Stomach (tissue), 4 donors: ENCODE measurements at regions not wholly inside any gene's neighbourhood (a gene's known extent, or its start where the extent isn't known, plus 50 kb on each side); places are given as distances from the start of the nearest gene placed in this dataset.

Source experiments
- CTCF ChIP-seq, 7 experiments: fragments of 450-650 bp in 4 of 7; fragments of 200-600 bp in 3 of 7; sonication (generic) in 3 of 7; IDR thresholded peaks; one replicate each; pipeline ENCODE4 v1.5.1; 2016 to 2019; ENCODE audit warnings: antibody characterized with exemption in 7 of 7, control low read depth in 2 of 7, mild to moderate bottlenecking in 1 of 7
- POLR2AphosphoS5 ChIP-seq, 3 donors: sonication (generic); formaldehyde crosslinking; IDR thresholded peaks; one replicate each; pipeline ENCODE4 v1.6.1; 2016; ENCODE audit warnings: antibody characterized with exemption in 3 of 3

GRCh38 chr4:114366368-114366767 lies 232.2 kb upstream of the UGT8 start:
- TF ChIP-seq CTCF (IDR thresholded peaks at IDR 0.05) (no peak), POLR2AphosphoS5 (IDR thresholded peaks at IDR 0.05) (no peak)
